ENCODE measurements at regions not wholly inside any gene's neighbourhood (a gene's known extent, or its start where the extent isn't known, plus 50 kb on each side); places are given as distances from the start of the nearest gene placed in this dataset.

GRCh38 chr7:156121956-156122355, 309.7 kb upstream of the SHH start:
- Mint-ChIP-seq H3K36me3 (ENCODE audit: low read depth) (no peaks in the 10 kb centered on the region), H3K27me3 (ENCODE audit: low read depth) (no peaks in the 10 kb centered on the region), H3K9me3 (ENCODE audit: insufficient read depth) (no peaks in the 10 kb centered on the region), H3K4me1 (ENCODE audit: low read depth) (no peaks in the 10 kb centered on the region), H3K4me3 (no peak overlapping the region), H3K27ac (no peak overlapping the region)
- DNase-seq (no peak), ATAC-seq (no peak)
- POLR2A ChIA-PET: no interaction called here
- CTCF ChIA-PET: no interaction called here

GRCh38 chr7:156121434-156121833, 309.2 kb upstream of the SHH start:
- H3K27ac Mint-ChIP-seq: no peak overlapping the region
- ChIA-PET POLR2A (no interaction called here), CTCF (no interaction called here)
- H3K9me3 Mint-ChIP-seq (ENCODE audit: insufficient read depth): no peaks in the 10 kb centered on the region
- peaks cover 2% of the 10 kb centered on the region for H3K27me3 Mint-ChIP-seq (ENCODE audit: low read depth)
- ATAC-seq (no peak), DNase-seq (no peak)
- H3K4me1 Mint-ChIP-seq (ENCODE audit: low read depth): no peaks in the 10 kb centered on the region
- H3K36me3 Mint-ChIP-seq (ENCODE audit: low read depth): no peaks in the 10 kb centered on the region
- H3K4me3 Mint-ChIP-seq: no peak overlapping the region

DNA sequence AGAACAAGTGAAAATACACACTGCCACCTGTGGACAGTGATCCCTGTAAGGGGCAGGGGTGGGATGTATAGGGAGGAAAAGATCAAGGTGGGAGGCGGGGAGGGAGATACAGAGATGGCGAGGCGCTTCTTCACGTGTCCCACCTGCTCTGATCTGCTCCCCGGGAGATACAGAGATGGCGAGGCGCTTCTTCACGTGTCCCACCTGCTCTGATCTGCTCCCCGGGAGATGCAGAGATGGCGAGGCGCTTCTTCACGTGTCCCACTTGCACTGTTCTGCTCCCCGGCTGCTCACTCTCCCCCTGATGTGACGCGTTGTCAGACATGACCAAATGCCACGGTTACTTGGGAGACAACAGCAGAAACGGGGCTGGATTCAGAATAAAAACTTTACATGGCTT, 308.3 kb upstream of the SHH start:
- no peak overlapping the region for H3K4me3 Mint-ChIP-seq
- DNase-seq (no peak), ATAC-seq (no peak)
- no peak overlapping the region for H3K27ac Mint-ChIP-seq
- ChIA-PET POLR2A (no interaction called here), CTCF (no interaction called here)
- H3K36me3 Mint-ChIP-seq (ENCODE audit: low read depth): no peaks in the 10 kb centered on the region
- no peaks in the 10 kb centered on the region for H3K4me1 Mint-ChIP-seq (ENCODE audit: low read depth)
- no peaks in the 10 kb centered on the region for H3K9me3 Mint-ChIP-seq (ENCODE audit: insufficient read depth)
- peaks cover 2% of the 10 kb centered on the region for H3K27me3 Mint-ChIP-seq (ENCODE audit: low read depth)

DNA sequence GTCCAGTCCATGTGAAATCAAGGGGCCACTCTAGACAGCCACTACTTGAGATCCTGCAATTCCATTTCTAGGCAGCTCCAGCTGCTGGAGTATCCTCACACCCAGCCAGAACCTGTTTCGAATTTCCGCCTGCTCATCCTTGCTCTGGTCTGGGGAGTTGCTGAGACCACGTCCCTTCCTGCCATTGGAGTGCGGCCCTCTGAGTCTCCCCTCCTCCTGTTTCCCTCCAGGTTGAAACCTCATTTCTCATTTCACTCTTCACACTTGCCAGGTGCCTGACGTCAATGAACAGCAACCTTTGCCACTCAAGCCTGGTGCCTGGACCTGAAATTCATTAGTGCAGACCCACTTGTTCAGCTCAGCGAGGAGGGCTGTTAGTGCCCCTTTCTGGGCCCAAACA, 307.5 kb upstream of the SHH start:
- ChIA-PET POLR2A (no interaction called here), CTCF (no interaction called here)
- no peaks in the 10 kb centered on the region for H3K36me3 Mint-ChIP-seq (ENCODE audit: low read depth)
- H3K4me3 Mint-ChIP-seq: no peak overlapping the region
- DNase-seq (no peak), ATAC-seq (no peak)
- no peak overlapping the region for H3K27ac Mint-ChIP-seq
- H3K27me3 Mint-ChIP-seq (ENCODE audit: low read depth): peaks cover 2% of the 10 kb centered on the region
- H3K9me3 Mint-ChIP-seq (ENCODE audit: insufficient read depth): no peaks in the 10 kb centered on the region
- H3K4me1 Mint-ChIP-seq (ENCODE audit: low read depth): no peaks in the 10 kb centered on the region

GRCh38 chr7:156118248-156118645, 306.0 kb upstream of the SHH start:
- POLR2A ChIA-PET: no interaction called here
- ATAC-seq (no peak), DNase-seq (no peak)
- Mint-ChIP-seq H3K27ac (no peak overlapping the region), H3K36me3 (ENCODE audit: low read depth) (no peaks in the 10 kb centered on the region), H3K27me3 (ENCODE audit: low read depth) (peaks cover 2% of the 10 kb centered on the region), H3K4me1 (ENCODE audit: low read depth) (no peaks in the 10 kb centered on the region), H3K9me3 (ENCODE audit: insufficient read depth) (no peaks in the 10 kb centered on the region), H3K4me3 (no peak overlapping the region)
- CTCF ChIA-PET: no interaction called here

DNA sequence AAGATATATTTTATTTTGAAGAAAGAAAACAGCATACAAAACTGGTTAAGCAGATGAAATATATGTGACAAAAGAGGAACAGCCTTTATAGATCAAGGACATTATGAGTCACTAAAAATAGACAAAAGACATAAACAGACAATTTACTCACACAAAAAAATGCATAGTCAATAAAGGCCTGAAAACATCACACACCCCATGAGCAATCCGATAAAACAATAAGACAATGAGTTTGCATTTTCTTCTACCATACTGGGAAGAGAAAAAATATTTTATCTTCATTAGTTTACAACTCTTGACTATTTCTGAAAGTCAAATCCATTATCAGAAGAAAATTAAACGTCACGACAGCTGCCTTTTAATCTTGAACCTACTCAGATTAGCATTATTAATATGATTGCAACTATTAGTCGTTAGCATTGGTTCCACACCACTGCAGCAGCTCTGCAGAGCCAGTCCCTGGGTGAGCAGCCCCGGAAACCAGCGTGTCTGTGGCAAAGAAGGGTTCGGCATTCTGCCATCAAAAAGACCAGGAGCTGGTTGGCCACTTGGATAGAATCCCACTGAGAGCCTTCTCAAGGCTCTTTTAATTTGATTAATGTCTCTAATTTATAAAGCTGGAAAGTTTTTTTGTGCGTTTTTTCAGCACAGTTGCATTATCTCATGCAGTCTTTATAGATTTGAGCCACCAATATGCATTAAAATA, 305.4 kb upstream of the SHH start:
- Mint-ChIP-seq H3K27me3 (ENCODE audit: low read depth) (peaks cover 2% of the 10 kb centered on the region), H3K9me3 (ENCODE audit: insufficient read depth) (no peaks in the 10 kb centered on the region)
- ATAC-seq: no peak

DNA sequence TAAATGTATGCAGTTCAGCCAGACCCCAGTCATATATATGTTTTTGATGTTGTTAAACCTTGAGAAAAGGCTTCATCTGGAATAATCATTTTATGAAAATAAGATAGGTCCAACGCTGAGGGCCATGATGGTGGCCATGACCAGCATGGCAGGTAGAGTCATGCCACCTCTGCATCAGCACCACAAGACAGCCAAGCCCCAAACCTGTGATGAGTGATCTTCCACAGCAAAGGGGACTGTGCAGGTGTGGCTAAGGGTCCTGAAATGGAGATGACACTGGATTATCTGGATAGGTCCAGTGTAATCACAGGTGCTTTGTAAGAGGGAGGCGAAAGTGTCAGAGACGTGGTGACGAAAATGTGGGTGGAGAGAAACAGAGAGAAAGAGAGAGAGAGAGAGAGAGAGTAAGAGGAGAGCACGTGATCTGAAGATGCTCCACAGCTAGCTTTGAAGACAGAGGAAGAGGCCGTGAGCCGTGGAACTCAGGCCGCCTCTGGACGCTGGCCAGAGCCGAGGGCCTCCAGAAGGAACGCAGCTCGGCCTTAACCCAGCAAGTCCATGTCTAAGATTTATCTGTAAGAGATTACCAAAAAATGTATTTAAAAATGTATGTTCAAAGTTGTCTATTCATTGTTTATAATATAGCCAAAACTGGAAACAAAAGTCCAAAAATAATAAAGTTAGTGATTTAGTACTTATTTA, 304.4 kb upstream of the SHH start:
- no peak for DNase-seq
- ChIA-PET POLR2A (no interaction called here), CTCF (no interaction called here)
- no peak overlapping the region for H3K27ac Mint-ChIP-seq
- H3K9me3 Mint-ChIP-seq (ENCODE audit: insufficient read depth): no peaks in the 10 kb centered on the region
- no peaks in the 10 kb centered on the region for H3K4me1 Mint-ChIP-seq (ENCODE audit: low read depth)
- H3K36me3 Mint-ChIP-seq (ENCODE audit: low read depth): no peaks in the 10 kb centered on the region
- no peak for ATAC-seq
- no peak overlapping the region for H3K4me3 Mint-ChIP-seq
- peaks cover 2% of the 10 kb centered on the region for H3K27me3 Mint-ChIP-seq (ENCODE audit: low read depth)

More for the DNA sequence above, 305.4 kb upstream of the SHH start:
- Mint-ChIP-seq H3K36me3 (ENCODE audit: low read depth) (no peaks in the 10 kb centered on the region), H3K4me3 (no peak overlapping the region), H3K27ac (no peak overlapping the region), H3K4me1 (ENCODE audit: low read depth) (no peaks in the 10 kb centered on the region)
- no peak for DNase-seq
- POLR2A ChIA-PET: no interaction called here
- CTCF ChIA-PET: no interaction called here

- H3K27ac Mint-ChIP-seq: no peak overlapping the region
- peaks cover 2% of the 10 kb centered on the region for H3K27me3 Mint-ChIP-seq (ENCODE audit: low read depth)
- no peak for DNase-seq
- ChIA-PET CTCF (no interaction called here), POLR2A (no interaction called here)
- no peaks in the 10 kb centered on the region for H3K4me1 Mint-ChIP-seq (ENCODE audit: low read depth)
- H3K4me3 Mint-ChIP-seq: no peak overlapping the region
- ATAC-seq: no peak
- H3K9me3 Mint-ChIP-seq (ENCODE audit: insufficient read depth): no peaks in the 10 kb centered on the region
- H3K36me3 Mint-ChIP-seq (ENCODE audit: low read depth): no peaks in the 10 kb centered on the region
Measured at GRCh38 chr7:156115582-156115981, 303.3 kb upstream of the SHH start.

DNA sequence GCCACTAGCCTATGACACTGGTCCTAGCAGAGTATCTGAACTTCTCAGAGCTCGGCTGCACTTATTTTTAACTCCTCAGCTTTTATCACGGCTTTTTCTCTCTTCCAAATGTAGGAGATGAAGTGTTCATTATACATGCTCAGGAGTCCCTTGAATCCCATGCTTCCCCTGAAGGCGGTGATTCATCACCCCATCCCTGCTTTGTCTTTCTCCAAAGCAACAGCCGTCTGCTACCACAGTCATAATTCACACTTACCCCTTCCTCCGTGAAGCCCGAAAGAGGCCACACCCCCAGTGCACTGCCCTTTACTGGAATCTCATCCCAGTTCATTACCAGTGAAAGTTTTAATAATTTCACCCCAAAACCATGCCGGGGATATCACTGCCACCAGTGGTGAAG, 301.5 kb upstream of the SHH start:
- POLR2A ChIA-PET: no interaction called here
- H3K9me3 Mint-ChIP-seq (ENCODE audit: insufficient read depth): no peaks in the 10 kb centered on the region
- no peaks in the 10 kb centered on the region for H3K4me1 Mint-ChIP-seq (ENCODE audit: low read depth)
- DNase-seq: no peak
- peaks cover 2% of the 10 kb centered on the region for H3K27me3 Mint-ChIP-seq (ENCODE audit: low read depth)
- H3K4me3 Mint-ChIP-seq: no peak overlapping the region
- ATAC-seq: no peak
- no peak overlapping the region for H3K27ac Mint-ChIP-seq
- CTCF ChIA-PET: no interaction called here
- no peaks in the 10 kb centered on the region for H3K36me3 Mint-ChIP-seq (ENCODE audit: low read depth)

DNA sequence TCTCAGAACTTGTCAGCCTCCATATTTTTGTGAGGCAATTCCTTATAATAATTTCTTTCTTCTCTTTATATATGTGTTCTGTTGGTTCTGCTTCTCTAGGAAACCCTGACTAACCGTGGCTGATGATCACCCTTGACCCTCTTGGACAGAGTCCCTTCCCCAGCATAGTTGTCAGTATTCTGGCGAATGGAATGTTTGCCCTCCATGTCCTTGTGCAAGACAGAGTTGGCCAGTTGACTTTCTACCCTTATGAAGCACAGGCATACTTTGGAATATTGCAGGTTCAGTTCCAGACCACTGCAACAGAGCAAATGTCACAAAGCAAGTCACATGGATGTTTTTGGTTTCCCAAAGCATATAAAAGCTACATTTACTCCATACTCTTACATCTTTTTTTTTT, 297.7 kb upstream of the SHH start:
- ATAC-seq: no peak
- no peak for DNase-seq
- no peaks in the 10 kb centered on the region for H3K9me3 Mint-ChIP-seq (ENCODE audit: insufficient read depth)
- no peaks in the 10 kb centered on the region for H3K27me3 Mint-ChIP-seq (ENCODE audit: low read depth)
- ChIA-PET POLR2A (no interaction called here), CTCF (no interaction called here)
- no peaks in the 10 kb centered on the region for H3K4me1 Mint-ChIP-seq (ENCODE audit: low read depth)
- H3K27ac Mint-ChIP-seq: no peak overlapping the region
- no peaks in the 10 kb centered on the region for H3K36me3 Mint-ChIP-seq (ENCODE audit: low read depth)
- H3K4me3 Mint-ChIP-seq: no peak overlapping the region

DNA sequence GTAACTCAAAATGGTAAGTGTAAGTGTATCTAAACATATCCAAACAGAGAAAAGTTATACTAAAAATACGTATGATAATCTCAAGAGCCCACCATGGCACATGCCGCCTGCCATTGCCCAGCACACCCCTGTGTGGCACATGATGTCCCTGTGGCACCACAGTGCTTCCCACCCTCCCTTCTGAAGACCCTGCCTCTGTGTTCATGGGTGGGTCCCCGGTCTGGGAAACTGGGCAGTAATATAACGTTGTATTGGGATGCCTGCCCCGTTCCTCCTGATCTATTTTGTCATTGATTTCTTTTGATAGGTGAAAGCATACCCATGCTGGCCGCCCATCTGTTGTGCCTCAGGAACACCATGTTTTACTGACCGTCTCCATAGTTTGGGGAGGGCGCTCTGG, 296.8 kb upstream of the SHH start:
- DNase-seq (no peak), ATAC-seq (no peak)
- no peaks in the 10 kb centered on the region for H3K9me3 Mint-ChIP-seq (ENCODE audit: insufficient read depth)
- POLR2A ChIA-PET: no interaction called here
- no peak overlapping the region for H3K4me3 Mint-ChIP-seq
- no peaks in the 10 kb centered on the region for H3K27me3 Mint-ChIP-seq (ENCODE audit: low read depth)
- no peaks in the 10 kb centered on the region for H3K4me1 Mint-ChIP-seq (ENCODE audit: low read depth)
- CTCF ChIA-PET: no interaction called here
- H3K27ac Mint-ChIP-seq: no peak overlapping the region
- H3K36me3 Mint-ChIP-seq (ENCODE audit: low read depth): no peaks in the 10 kb centered on the region

- no peak for DNase-seq
- Mint-ChIP-seq H3K9me3 (ENCODE audit: insufficient read depth) (no peaks in the 10 kb centered on the region), H3K4me1 (ENCODE audit: low read depth) (no peaks in the 10 kb centered on the region), H3K36me3 (ENCODE audit: low read depth) (no peaks in the 10 kb centered on the region), H3K27ac (no peak overlapping the region), H3K27me3 (ENCODE audit: low read depth) (no peaks in the 10 kb centered on the region), H3K4me3 (no peak overlapping the region)
- ATAC-seq: no peak
- ChIA-PET CTCF (no interaction called here), POLR2A (no interaction called here)
Measured at GRCh38 chr7:156107957-156108356, 295.7 kb upstream of the SHH start.

- no peak overlapping the region for H3K4me3 Mint-ChIP-seq
- ChIA-PET CTCF (no interaction called here), POLR2A (no interaction called here)
- no peak for ATAC-seq
- H3K4me1 Mint-ChIP-seq (ENCODE audit: low read depth): no peaks in the 10 kb centered on the region
- DNase-seq: no peak
- no peak overlapping the region for H3K27ac Mint-ChIP-seq
- no peaks in the 10 kb centered on the region for H3K36me3 Mint-ChIP-seq (ENCODE audit: low read depth)
- H3K27me3 Mint-ChIP-seq (ENCODE audit: low read depth): no peaks in the 10 kb centered on the region
- H3K9me3 Mint-ChIP-seq (ENCODE audit: insufficient read depth): no peaks in the 10 kb centered on the region
Measured at GRCh38 chr7:156106107-156106426, 293.8 kb upstream of the SHH start.

All from activated CD8-positive, alpha-beta T cell treated with anti-CD3 and anti-CD28 coated beads, Interleukin-2, amount 10 ng/mL, durations not matched to agents 7 days and 5 days (primary cell).